NB4 (cell line): ENCODE measurements at regions not wholly inside any gene's neighbourhood (a gene's known extent, or its start where the extent isn't known, plus 50 kb on each side); places are given as distances from the start of the nearest gene placed in this dataset.
A peak's percentile ranks its signal among the peaks of the same experiment; 100 is the strongest.

Experiments used
- DNase-seq: peaks from one replicate; pipeline ENCODE4 v3.0.0; 2010; ENCODE audit warnings: low read depth
- H3K4me3 ChIP-seq: one replicate; pipeline ENCODE4 v1.5.1; 2011; ENCODE audit warnings: mild to moderate bottlenecking, low read depth, low read length, moderate library complexity
- CTCF ChIP-seq: IDR thresholded peaks from one replicate; pipeline ENCODE4 v1.5.1; 2012; ENCODE audit warnings: low read depth, low read length
- MAX ChIP-seq: IDR thresholded peaks from 2 replicates; pipeline ENCODE4 v1.6.1; 2011; ENCODE audit warnings: low read depth, low read length
- MYC ChIP-seq: IDR thresholded peaks from 2 replicates; pipeline ENCODE4 v1.6.1; 2011; ENCODE audit warnings: low read depth, low read length
- POLR2A ChIP-seq: IDR thresholded peaks from 2 replicates; pipeline ENCODE4 v1.6.1; 2011; ENCODE audit warnings: mild to moderate bottlenecking; ENCODE audit not compliant: insufficient read length; ENCODE audit errors: extremely low read depth

GRCh38 chr1:114219172-114219868 is 65.7 kb upstream of the SYT6 start:
- H3K4me3 ChIP-seq = no peak overlapping the region
- DNase-seq = peak; percentile 16
- TF ChIP-seq CTCF (peak; percentile 19), POLR2A (no peak)

- no peak overlapping the region for H3K4me3 ChIP-seq
- no peak for TF ChIP-seq MAX
- TF ChIP-seq CTCF = no peak
- no peak for TF ChIP-seq POLR2A
- no peak for TF ChIP-seq MYC
- no peak for DNase-seq
Observed at GRCh38 chr1:114218361-114219171, 64.9 kb upstream of the SYT6 start.

- no peak for DNase-seq
- no peak overlapping the region for H3K4me3 ChIP-seq
- TF ChIP-seq CTCF (no peak), MAX (no peak), POLR2A (no peak), MYC (no peak)
Observed at GRCh38 chr1:114216431-114217173, 62.9 kb upstream of the SYT6 start.

- TF ChIP-seq MYC = no peak
- H3K4me3 ChIP-seq = no peak overlapping the region
- no peak for DNase-seq
Observed at GRCh38 chr1:114215436-114215835, 61.8 kb upstream of the SYT6 start.

GRCh38 chr1:114214016-114214415 is 60.3 kb upstream of the SYT6 start:
- no peak for DNase-seq
- TF ChIP-seq POLR2A (no peak), CTCF (no peak), MAX (no peak), MYC (no peak)
- H3K4me3 ChIP-seq = no peak overlapping the region

- no peak overlapping the region for H3K4me3 ChIP-seq
- TF ChIP-seq POLR2A = no peak
- TF ChIP-seq MYC = no peak
- no peak for TF ChIP-seq CTCF
- no peak for TF ChIP-seq MAX
Observed at GRCh38 chr1:114209971-114210370, 56.3 kb upstream of the SYT6 start.

More at GRCh38 chr1:114209971-114210370, 56.3 kb upstream of the SYT6 start:
- no peak for DNase-seq
